OCI-LY3 (cell line): ENCODE measurements at regions not wholly inside any gene's neighbourhood (a gene's known extent, or its start where the extent isn't known, plus 50 kb on each side); places are given as distances from the start of the nearest gene placed in this dataset.

Experiments
- H2AFZ ChIP-seq: fragments of 200-600, 300-600 bp; shearing (Covaris generic); 2 replicates; pipeline ENCODE4 v1.6.0; 2014; ENCODE audit warnings: antibody characterized with exemption, low read depth, low read length
- H3K27ac ChIP-seq: fragments of 200-600, 300-600 bp; sonication (generic); 2 replicates; pipeline ENCODE4 v1.5.1; 2014; ENCODE audit warnings: mild to moderate bottlenecking, low read length, moderate library complexity, mixed read lengths
- H3K27me3 ChIP-seq: fragments of 200-600, 300-600 bp; sonication (generic); 2 replicates; pipeline ENCODE4 v1.6.1; 2014; ENCODE audit warnings: low read depth, low read length, mixed read lengths
- H3K36me3 ChIP-seq: fragments of 200-600, 300-600 bp; sonication (generic); replicated peaks from 2 replicates; pipeline ENCODE3; 2014; ENCODE audit warnings: low read depth, low read length, mixed read lengths
- H3K4me1 ChIP-seq: fragments of 300-600, 200-600 bp; sonication (generic); 2 replicates; pipeline ENCODE4 v1.6.1; 2014; ENCODE audit warnings: low read length, mixed read lengths
- H3K4me2 ChIP-seq: fragments of 200-600, 300-600 bp; sonication (generic); 2 replicates; pipeline ENCODE4 v1.6.1; 2014; ENCODE audit warnings: low read length, mixed read lengths
- H3K4me3 ChIP-seq: fragments of 300-600, 200-600 bp; sonication (generic); 2 replicates; pipeline ENCODE4 v1.5.1; 2014; ENCODE audit warnings: antibody characterized with exemption, mild to moderate bottlenecking, low read length, moderate library complexity
- H3K79me2 ChIP-seq: fragments of 300-600, 200-600 bp; shearing (Covaris generic); 2 replicates; pipeline ENCODE4 v1.6.1; 2014; ENCODE audit warnings: mild to moderate bottlenecking, low read length, mixed read lengths
- H3K9ac ChIP-seq: fragments of 300-600, 200-600 bp; shearing (Covaris generic); 2 replicates; pipeline ENCODE4 v1.6.0; 2014; ENCODE audit warnings: mild to moderate bottlenecking, low read length, moderate library complexity
- H3K9me3 ChIP-seq: fragments of 200-600, 300-600 bp; shearing (Covaris generic); 2 replicates; pipeline ENCODE4 v1.6.1; 2014; ENCODE audit warnings: low read length, mixed read lengths; ENCODE audit not compliant: insufficient read depth
- H4K20me1 ChIP-seq: fragments of 200-600, 300-600 bp; sonication (generic); 2 replicates; pipeline ENCODE4 v1.6.1; 2016; ENCODE audit warnings: low read length, mixed read lengths; ENCODE audit not compliant: insufficient read depth
- CTCF ChIP-seq: fragments of 200-600, 300-600 bp; sonication (generic); IDR thresholded peaks from 2 replicates; pipeline ENCODE4 v1.5.1; 2014; ENCODE audit warnings: antibody characterized with exemption, low read length, low read depth
- EZH2phosphoT487 ChIP-seq: fragments of 200-600 bp; shearing (Covaris generic); IDR thresholded peaks from 2 replicates; pipeline ENCODE4 v1.6.1; 2018; ENCODE audit warnings: antibody characterized with exemption, mixed run types, low read depth

- Histone ChIP-seq H3K9me3 (no peaks in the 10 kb centered on the region), H3K4me1 (peaks cover 11% of the 10 kb centered on the region), H4K20me1 (no peaks in the 10 kb centered on the region), H2AFZ (peak overlapping the region; percentile 52; the same call in 1 of the 2 replicates), H3K9ac (no peak overlapping the region), H3K27me3 (no peaks in the 10 kb centered on the region), H3K4me3 (no peak overlapping the region), H3K36me3 (no peaks in the 10 kb centered on the region), H3K27ac (peak overlapping the region; percentile 29), H3K79me2 (no peaks in the 10 kb centered on the region), H3K4me2 (peak overlapping the region; percentile 26)
- TF ChIP-seq EZH2phosphoT487 (no peak), CTCF (no peak)
These were observed 65.6 kb downstream of the DCAF8L1 start for GRCh38 chrX:27915617-27916016.

GRCh38 chrX:27910412-27910811 lies 70.8 kb downstream of the DCAF8L1 start:
- H3K27me3 ChIP-seq, result no peaks in the 10 kb centered on the region
- no peak for TF ChIP-seq CTCF
- no peak for TF ChIP-seq EZH2phosphoT487
- no peaks in the 10 kb centered on the region for H3K9me3 ChIP-seq
- no peak overlapping the region for H2AFZ ChIP-seq
- H3K4me2 ChIP-seq, result no peak overlapping the region
- no peak overlapping the region for H3K9ac ChIP-seq
- peaks cover 15% of the 10 kb centered on the region for H3K4me1 ChIP-seq
- H3K36me3 ChIP-seq, result no peaks in the 10 kb centered on the region
- no peak overlapping the region for H3K4me3 ChIP-seq
- no peak overlapping the region for H3K27ac ChIP-seq
- H4K20me1 ChIP-seq, result no peaks in the 10 kb centered on the region
- no peaks in the 10 kb centered on the region for H3K79me2 ChIP-seq

- Histone ChIP-seq H2AFZ (no peak overlapping the region), H3K79me2 (no peaks in the 10 kb centered on the region), H3K27me3 (no peaks in the 10 kb centered on the region), H3K36me3 (no peaks in the 10 kb centered on the region), H3K27ac (no peak overlapping the region), H4K20me1 (no peaks in the 10 kb centered on the region), H3K4me1 (no peaks in the 10 kb centered on the region), H3K4me3 (no peak overlapping the region), H3K9me3 (no peaks in the 10 kb centered on the region), H3K9ac (no peak overlapping the region), H3K4me2 (no peak overlapping the region)
- no peak for TF ChIP-seq EZH2phosphoT487
- TF ChIP-seq CTCF, result no peak
These were observed 77.3 kb downstream of the DCAF8L1 start for GRCh38 chrX:27903960-27904359.

GRCh38 chrX:27893871-27894270 lies 86.1 kb downstream of the MAGEB10 start:
- Histone ChIP-seq H2AFZ (no peak overlapping the region), H3K4me2 (no peak overlapping the region), H3K27ac (no peak overlapping the region), H3K9me3 (no peaks in the 10 kb centered on the region), H3K27me3 (no peaks in the 10 kb centered on the region), H4K20me1 (no peaks in the 10 kb centered on the region), H3K36me3 (no peaks in the 10 kb centered on the region), H3K4me3 (no peak overlapping the region), H3K79me2 (no peaks in the 10 kb centered on the region), H3K4me1 (peaks cover 3% of the 10 kb centered on the region; the same call in 1 of the 2 replicates), H3K9ac (no peak overlapping the region)
- TF ChIP-seq EZH2phosphoT487 (no peak), CTCF (no peak)
